H9 (cell line): ENCODE measurements at regions not wholly inside any gene's neighbourhood (a gene's known extent, or its start where the extent isn't known, plus 50 kb on each side); places are given as distances from the start of the nearest gene placed in this dataset.

ENCODE experiments used
- DNase-seq: peaks from one replicate; pipeline ENCODE4 v3.0.0-alpha.2; 2017
- H2AFZ ChIP-seq: one replicate; pipeline ENCODE4 v1.6.1; 2013; ENCODE audit warnings: mild to moderate bottlenecking, low read length, control low read depth, moderate library complexity
- H2AK5ac ChIP-seq: 2 replicates; pipeline ENCODE4 v1.6.1; 2013; ENCODE audit warnings: low read length, control low read depth, mixed read lengths; ENCODE audit not compliant: insufficient read length
- H2BK120ac ChIP-seq: one replicate; pipeline ENCODE4 v1.6.1; 2013; ENCODE audit warnings: low read depth, mild to moderate bottlenecking, low read length, control low read depth, inconsistent platforms; ENCODE audit not compliant: poor library complexity, severe bottlenecking
- H2BK12ac ChIP-seq: 2 replicates; pipeline ENCODE4 v1.6.1; 2013; ENCODE audit warnings: low read length, control low read depth, mixed read lengths, low read depth; ENCODE audit not compliant: insufficient read length
- H2BK15ac ChIP-seq: 2 replicates; pipeline ENCODE4 v1.6.1; 2013; ENCODE audit warnings: low read depth, low read length, control low read depth
- H2BK20ac ChIP-seq: one replicate; pipeline ENCODE4 v1.6.1; 2013; ENCODE audit warnings: low read depth, mild to moderate bottlenecking, low read length, control low read depth, inconsistent platforms; ENCODE audit not compliant: poor library complexity, severe bottlenecking
- H2BK5ac ChIP-seq: 2 replicates; pipeline ENCODE4 v1.6.1; 2013; ENCODE audit warnings: low read length, control low read depth, mixed read lengths; ENCODE audit not compliant: insufficient read length
- H3K14ac ChIP-seq: 2 replicates; pipeline ENCODE4 v1.6.1; 2013; ENCODE audit warnings: low read length, control low read depth; ENCODE audit not compliant: insufficient read depth
- H3K18ac ChIP-seq: 2 replicates; pipeline ENCODE4 v1.6.1; 2013; ENCODE audit warnings: low read depth, mild to moderate bottlenecking, mixed read lengths, low read length, control low read depth; ENCODE audit not compliant: insufficient read length
- H3K23ac ChIP-seq: 2 replicates; pipeline ENCODE4 v1.6.1; 2013; ENCODE audit warnings: low read length, control low read depth, mixed read lengths, low read depth; ENCODE audit not compliant: insufficient read length
- H3K23me2 ChIP-seq: 2 replicates; pipeline ENCODE4 v1.6.1; 2013; ENCODE audit warnings: low read depth, mild to moderate bottlenecking, mixed read lengths, low read length, control low read depth; ENCODE audit not compliant: insufficient read length, poor library complexity, severe bottlenecking
- H3K27ac ChIP-seq: 2 replicates; pipeline ENCODE4 v1.5.1; 2013; ENCODE audit warnings: low read length, control low read depth, mixed read lengths, low read depth; ENCODE audit not compliant: insufficient read length
- H3K27me3 ChIP-seq: 2 replicates; pipeline ENCODE4 v1.6.1; 2013; ENCODE audit warnings: low read length, control low read depth, inconsistent platforms; ENCODE audit not compliant: insufficient read depth
- H3K4ac ChIP-seq: 2 replicates; pipeline ENCODE4 v1.6.1; 2013; ENCODE audit warnings: low read depth, mild to moderate bottlenecking, control low read depth, inconsistent platforms, low read length, moderate library complexity
- H3K4me1 ChIP-seq: 2 replicates; pipeline ENCODE4 v1.6.1; 2013; ENCODE audit warnings: low read length, control low read depth, inconsistent platforms; ENCODE audit not compliant: insufficient read depth
- H3K4me2 ChIP-seq: 2 replicates; pipeline ENCODE4 v1.6.1; 2013; ENCODE audit warnings: low read length, control low read depth, mixed read lengths; ENCODE audit not compliant: insufficient read length, insufficient read depth
- H3K56ac ChIP-seq: 2 replicates; pipeline ENCODE4 v1.6.1; 2013; ENCODE audit warnings: low read depth, mild to moderate bottlenecking, mixed read lengths, low read length, control low read depth; ENCODE audit not compliant: insufficient read length
- H3K79me1 ChIP-seq: 2 replicates; pipeline ENCODE4 v1.6.1; 2013; ENCODE audit warnings: low read depth, mild to moderate bottlenecking, moderate library complexity, low read length, control low read depth, inconsistent platforms; ENCODE audit not compliant: insufficient read depth, poor library complexity, severe bottlenecking
- H3K79me2 ChIP-seq: 2 replicates; pipeline ENCODE4 v1.6.1; 2013; ENCODE audit warnings: low read length, control low read depth, inconsistent platforms; ENCODE audit not compliant: insufficient read depth
- H3K9ac ChIP-seq: 2 replicates; pipeline ENCODE4 v1.6.1; 2013; ENCODE audit warnings: low read length, control low read depth, mixed read lengths; ENCODE audit not compliant: insufficient read length; ENCODE audit errors: extremely low read depth
- H3K9me3 ChIP-seq: one replicate; pipeline ENCODE4 v1.6.1; 2013; ENCODE audit warnings: low read depth, low read length, inconsistent platforms; ENCODE audit not compliant: control insufficient read depth
- H3T11ph ChIP-seq: one replicate; pipeline ENCODE4 v1.6.1; 2013; ENCODE audit warnings: mild to moderate bottlenecking, low read length, control low read depth, inconsistent platforms
- H4K20me1 ChIP-seq: one replicate; pipeline ENCODE4 v1.6.1; 2013; ENCODE audit not compliant: control insufficient read depth, insufficient read length, insufficient read depth
- H4K5ac ChIP-seq: 2 replicates; pipeline ENCODE4 v1.6.1; 2013; ENCODE audit warnings: low read depth, mild to moderate bottlenecking, mixed read lengths, low read length, control low read depth; ENCODE audit not compliant: insufficient read length
- H4K8ac ChIP-seq: replicated peaks from 2 replicates; pipeline ENCODE4 v1.6.1; 2013; ENCODE audit warnings: low read length, control low read depth, mixed read lengths, low read depth; ENCODE audit not compliant: insufficient read length
- H4K91ac ChIP-seq: 2 replicates; pipeline ENCODE4 v1.6.1; 2013; ENCODE audit warnings: low read depth, mild to moderate bottlenecking, moderate library complexity, mixed read lengths, low read length, control low read depth; ENCODE audit not compliant: insufficient read length
- H3K27ac Mint-ChIP-seq, 3 experiments: 2 replicates in 2 of 3; 3 replicates in 1 of 3; pipeline ENCODE4 v1.8.0; 2020 to 2021; ENCODE audit warnings: mixed read lengths in 3 of 3, mild to moderate bottlenecking in 1 of 3, moderate library complexity in 1 of 3
- H3K27me3 Mint-ChIP-seq: 2 replicates; pipeline ENCODE4 v1.8.0; 2021; ENCODE audit warnings: low read depth, mild to moderate bottlenecking, moderate library complexity, mixed read lengths
- H3K36me3 Mint-ChIP-seq, 3 experiments: 2 replicates in 2 of 3; 3 replicates in 1 of 3; pipeline ENCODE4 v1.8.0; 2020 to 2021; ENCODE audit warnings: low read depth in 3 of 3, mixed read lengths in 3 of 3; ENCODE audit not compliant: insufficient read depth in 1 of 3
- H3K4me1 Mint-ChIP-seq, 2 experiments: 2 replicates each; pipeline ENCODE4 v1.8.0; 2020; ENCODE audit warnings: mixed read lengths in 2 of 2
- H3K4me3 Mint-ChIP-seq, 2 experiments: 2 replicates in 1 of 2; 3 replicates in 1 of 2; pipeline ENCODE4 v1.8.0; 2020 to 2021; ENCODE audit warnings: mild to moderate bottlenecking in 2 of 2, mixed read lengths in 2 of 2, moderate library complexity in 1 of 2
- H3K9me3 Mint-ChIP-seq, 2 experiments: 2 replicates in 1 of 2; 3 replicates in 1 of 2; pipeline ENCODE4 v1.8.0; 2020; ENCODE audit warnings: mild to moderate bottlenecking in 2 of 2, mixed read lengths in 2 of 2, moderate library complexity in 1 of 2
- CTCF ChIP-seq: fragments of 200-600 bp; sonication (generic); conservative IDR thresholded peaks from 3 replicates; pipeline ENCODE4 v1.8.0; 2021; ENCODE audit warnings: antibody characterized with exemption, mild to moderate bottlenecking
- WGBS: extraction: QIAGEN DNeasy Blood & Tissue Kit; methylation state at CpG from one replicate; pipeline ENCODE4 v1.1.7; 2013; ENCODE audit warnings: missing lambda C conversion rate, low lambda C conversion rate, mixed read lengths; ENCODE audit not compliant: insufficient read length; ENCODE audit errors: extremely low coverage; 5-methylcytosine and 5-hydroxymethylcytosine counted together

DNA sequence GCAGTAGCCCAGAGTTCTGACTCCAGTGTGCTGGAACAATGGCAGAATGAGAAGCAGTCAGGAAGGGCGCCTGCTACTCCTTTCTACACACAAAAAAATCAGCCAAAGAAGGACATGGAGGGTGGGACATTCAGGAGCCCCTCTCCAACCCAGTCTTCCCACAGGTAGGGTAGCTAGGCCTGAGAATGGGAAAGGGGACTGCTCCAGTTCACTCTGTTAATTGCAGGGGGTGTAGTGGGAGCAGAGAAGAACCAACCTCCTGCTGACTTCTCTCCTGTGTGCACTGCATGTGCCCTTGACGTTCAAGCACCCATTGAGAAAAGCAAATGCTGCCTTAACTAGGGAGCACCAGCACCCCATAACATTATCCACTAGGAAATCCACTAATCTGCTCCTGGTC, 119.1 kb upstream of the IRX6 start:
- TF ChIP-seq CTCF, result no peak
- WGBS, result no CpG with 5 or more reads among the region's 2 CpGs

More for the DNA sequence above, 119.1 kb upstream of the IRX6 start:
- H2BK120ac ChIP-seq, result no peak overlapping the region
- no peaks in the 10 kb centered on the region for H3K9me3 ChIP-seq
- H3K4me1 Mint-ChIP-seq, result peaks cover 18 to 25% of the 10 kb centered on the region in 2 experiments
- no peaks in the 10 kb centered on the region for H3K4me1 ChIP-seq
- H3T11ph ChIP-seq, result no peak overlapping the region
- no peak overlapping the region for H2BK20ac ChIP-seq
- H2AK5ac ChIP-seq, result no peak overlapping the region
- H3K18ac ChIP-seq, result no peak overlapping the region
- no peaks in the 10 kb centered on the region for H4K20me1 ChIP-seq
- H3K4me3 Mint-ChIP-seq, result no peak overlapping the region
- DNase-seq, result no peak
- H3K79me1 ChIP-seq, result no peaks in the 10 kb centered on the region
- no peak overlapping the region for H4K91ac ChIP-seq
- H3K36me3 Mint-ChIP-seq, result peaks cover 0 to 3% (median 0%) of the 10 kb centered on the region in 3 experiments; a peak in 2 of 7 replicates
- H3K4ac ChIP-seq, result no peak overlapping the region
- H2BK5ac ChIP-seq, result no peak overlapping the region
- H3K27ac ChIP-seq, result no peak overlapping the region
- no peak overlapping the region for H4K8ac ChIP-seq
- no peak overlapping the region for H2BK12ac ChIP-seq
- no peak overlapping the region for H3K56ac ChIP-seq
- no peaks in the 10 kb centered on the region for H3K23me2 ChIP-seq
- no peaks in the 10 kb centered on the region for H3K27me3 ChIP-seq
- H3K79me2 ChIP-seq, result no peaks in the 10 kb centered on the region
- H3K27me3 Mint-ChIP-seq, result peaks cover 1% of the 10 kb centered on the region; the same call in 1 of the 2 replicates
- no peak overlapping the region for H3K23ac ChIP-seq
- H3K4me2 ChIP-seq, result no peak overlapping the region
- H4K5ac ChIP-seq, result no peak overlapping the region
- H3K27ac Mint-ChIP-seq, result no peak overlapping the region
- peaks cover 2 to 3% of the 10 kb centered on the region in 2 experiments; a peak in 2 of 5 replicates for H3K9me3 Mint-ChIP-seq
- 0 out of 2 replicates have a peak overlapping the region, but pooled peaks have one; percentile 4 for H3K14ac ChIP-seq
- no peak overlapping the region for H2BK15ac ChIP-seq
- no peak overlapping the region for H3K9ac ChIP-seq
- H2AFZ ChIP-seq, result no peak overlapping the region
